ENCODE measurements at regions not wholly inside any gene's neighbourhood (a gene's known extent, or its start where the extent isn't known, plus 50 kb on each side); places are given as distances from the start of the nearest gene placed in this dataset.

GRCh38 chr7:109752068-109752467, 1182.4 kb downstream of the DNAJB9 start:
- no peak for TF ChIP-seq POLR2AphosphoS5 (IDR thresholded peaks at IDR 0.05)
- no peak for TF ChIP-seq CTCF (IDR thresholded peaks at IDR 0.05)
- TF ChIP-seq POLR2A (IDR thresholded peaks at IDR 0.05; ENCODE audit: low read depth), result no peak

Measured in esophagus muscularis mucosa (tissue), 3 donors.